Tibial nerve (tissue), 3 donors: ENCODE measurements at regions not wholly inside any gene's neighbourhood (a gene's known extent, or its start where the extent isn't known, plus 50 kb on each side); places are given as distances from the start of the nearest gene placed in this dataset.

Experiments
- POLR2A ChIP-seq, 2 donors: fragments of 450-650 bp; IDR thresholded peaks; one replicate each; pipeline ENCODE4 v1.6.1; 2017; ENCODE audit warnings: antibody characterized with exemption in 2 of 2, mild to moderate bottlenecking in 2 of 2, moderate library complexity in 2 of 2
- TF ChIP-seq, protein P1 (sequence below), 5 experiments: fragments of 200-600 bp in 3 of 5; fragments of 450-650 bp in 2 of 5; sonication (generic) in 3 of 5; IDR thresholded peaks; one replicate each; pipeline ENCODE4 v1.5.1; 2016 to 2019; ENCODE audit warnings: antibody characterized with exemption in 5 of 5, mild to moderate bottlenecking in 3 of 5, moderate library complexity in 2 of 5

DNA sequence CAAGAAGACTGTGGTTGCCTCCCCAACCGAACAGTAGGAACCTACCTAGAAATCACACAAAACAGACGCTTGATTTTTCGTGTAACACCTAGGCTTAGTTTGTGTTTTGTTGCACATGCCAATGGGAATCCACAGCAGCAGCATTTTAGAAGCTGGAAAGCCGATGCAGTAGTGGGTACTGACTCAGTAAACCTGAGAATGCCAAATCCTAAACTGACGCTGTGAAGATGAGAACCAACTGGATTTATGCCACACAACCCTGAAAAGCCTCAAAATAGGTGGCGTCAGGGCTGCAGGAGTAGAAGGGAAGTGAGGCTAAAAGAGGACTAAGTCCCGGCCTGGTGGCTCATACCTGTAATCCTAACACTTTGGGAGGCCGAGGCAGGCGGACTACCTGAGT is 162.5 kb downstream of the REEP3 start:
- TF ChIP-seq, protein P1, sequence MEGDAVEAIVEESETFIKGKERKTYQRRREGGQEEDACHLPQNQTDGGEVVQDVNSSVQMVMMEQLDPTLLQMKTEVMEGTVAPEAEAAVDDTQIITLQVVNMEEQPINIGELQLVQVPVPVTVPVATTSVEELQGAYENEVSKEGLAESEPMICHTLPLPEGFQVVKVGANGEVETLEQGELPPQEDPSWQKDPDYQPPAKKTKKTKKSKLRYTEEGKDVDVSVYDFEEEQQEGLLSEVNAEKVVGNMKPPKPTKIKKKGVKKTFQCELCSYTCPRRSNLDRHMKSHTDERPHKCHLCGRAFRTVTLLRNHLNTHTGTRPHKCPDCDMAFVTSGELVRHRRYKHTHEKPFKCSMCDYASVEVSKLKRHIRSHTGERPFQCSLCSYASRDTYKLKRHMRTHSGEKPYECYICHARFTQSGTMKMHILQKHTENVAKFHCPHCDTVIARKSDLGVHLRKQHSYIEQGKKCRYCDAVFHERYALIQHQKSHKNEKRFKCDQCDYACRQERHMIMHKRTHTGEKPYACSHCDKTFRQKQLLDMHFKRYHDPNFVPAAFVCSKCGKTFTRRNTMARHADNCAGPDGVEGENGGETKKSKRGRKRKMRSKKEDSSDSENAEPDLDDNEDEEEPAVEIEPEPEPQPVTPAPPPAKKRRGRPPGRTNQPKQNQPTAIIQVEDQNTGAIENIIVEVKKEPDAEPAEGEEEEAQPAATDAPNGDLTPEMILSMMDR (IDR thresholded peaks at IDR 0.05), result no peak
- no peak for TF ChIP-seq POLR2A (IDR thresholded peaks at IDR 0.05)
